Stimulated activated naive CD8-positive, alpha-beta T cell treated with anti-CD3 and anti-CD28 coated beads, Interleukin-15, Interleukin-2, amounts not matched to agents 100 U/mL and 50 U/mL, for 24 hours (primary cell): ENCODE measurements at regions not wholly inside any gene's neighbourhood (a gene's known extent, or its start where the extent isn't known, plus 50 kb on each side); places are given as distances from the start of the nearest gene placed in this dataset.

Experiments
- ATAC-seq: fragments of 150-1000 bp; cut with Tn5 transposase; one replicate; pipeline ENCODE4 v1.10.0; 2021
- DNase-seq: peaks from one replicate; pipeline ENCODE4 v3.0.0; 2021

DNA sequence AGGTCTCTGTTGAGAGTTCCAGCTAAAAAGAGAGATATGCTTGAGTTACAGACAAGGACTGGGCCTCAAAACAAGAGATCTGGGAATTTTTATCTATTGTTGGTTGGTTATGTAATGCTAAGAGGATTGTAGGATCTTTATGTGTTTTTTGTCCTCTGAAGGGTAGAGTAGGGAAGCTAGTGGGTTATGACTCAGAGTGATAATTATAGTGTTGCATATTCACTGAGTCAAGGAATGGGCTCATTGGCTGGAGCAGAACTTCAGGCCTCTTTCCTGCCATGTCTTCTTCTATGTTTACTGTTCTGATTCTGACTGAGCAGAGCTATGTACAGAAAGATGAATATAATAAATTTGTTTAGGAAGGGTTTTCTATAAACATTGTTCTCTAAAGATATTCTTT is 66.1 kb upstream of the NOX3 start:
- ATAC-seq (no peak), DNase-seq (no peak)

- no peak for ATAC-seq
- no peak for DNase-seq
Observed at GRCh38 chr6:155520078-155520477, 64.4 kb upstream of the NOX3 start.

GRCh38 chr6:155519176-155519738 is 63.6 kb upstream of the NOX3 start:
- DNase-seq (no peak), ATAC-seq (no peak)

- ATAC-seq (no peak), DNase-seq (no peak)
Observed at GRCh38 chr6:155517294-155517693, 61.7 kb upstream of the NOX3 start.

DNA sequence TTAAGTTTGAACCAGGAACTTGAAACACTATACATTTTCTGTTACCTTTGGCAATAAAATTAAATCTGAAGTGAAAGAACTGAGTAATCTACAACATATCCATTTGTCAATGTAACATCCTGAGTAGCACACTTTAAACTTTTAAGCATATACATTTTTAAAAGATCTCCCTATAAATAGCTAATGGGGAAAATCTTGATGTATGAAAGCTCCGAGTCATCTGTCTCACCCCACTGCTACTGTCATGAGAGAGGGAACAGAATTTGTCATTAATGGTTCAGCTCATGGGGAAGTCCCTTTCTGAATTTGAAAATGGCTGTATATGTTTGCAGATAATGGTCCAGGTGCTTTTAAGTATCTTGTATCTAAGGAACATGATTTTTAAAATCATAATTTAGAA is 55.2 kb upstream of the NOX3 start:
- DNase-seq (no peak), ATAC-seq (peak; percentile 88)

GRCh38 chr6:155509743-155510475 is 54.3 kb upstream of the NOX3 start:
- ATAC-seq = no peak
- no peak for DNase-seq

DNA sequence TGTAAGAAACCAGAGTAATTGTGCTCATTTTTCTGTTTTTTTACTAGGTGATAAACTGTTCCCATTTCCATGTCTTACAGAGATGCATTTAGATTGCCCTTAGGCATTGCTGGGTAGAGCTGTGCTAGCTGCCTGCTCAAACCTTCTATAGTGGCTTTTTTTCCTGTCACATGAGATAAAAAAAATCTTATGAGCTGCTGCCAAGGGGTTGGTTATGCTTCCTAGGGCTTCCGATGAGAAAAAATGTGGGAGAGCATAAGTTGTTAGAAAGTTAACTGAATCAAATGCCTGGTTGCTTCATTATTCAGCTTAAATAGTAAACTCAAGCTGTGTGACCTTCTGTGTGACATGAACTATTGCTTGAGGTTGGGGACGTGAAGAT is 50.0 kb upstream of the NOX3 start:
- no peak for ATAC-seq
- no peak for DNase-seq
